ENCODE measurements at regions not wholly inside any gene's neighbourhood (a gene's known extent, or its start where the extent isn't known, plus 50 kb on each side); places are given as distances from the start of the nearest gene placed in this dataset.
A peak's percentile ranks its signal among the peaks of the same experiment; 100 is the strongest.

DNA sequence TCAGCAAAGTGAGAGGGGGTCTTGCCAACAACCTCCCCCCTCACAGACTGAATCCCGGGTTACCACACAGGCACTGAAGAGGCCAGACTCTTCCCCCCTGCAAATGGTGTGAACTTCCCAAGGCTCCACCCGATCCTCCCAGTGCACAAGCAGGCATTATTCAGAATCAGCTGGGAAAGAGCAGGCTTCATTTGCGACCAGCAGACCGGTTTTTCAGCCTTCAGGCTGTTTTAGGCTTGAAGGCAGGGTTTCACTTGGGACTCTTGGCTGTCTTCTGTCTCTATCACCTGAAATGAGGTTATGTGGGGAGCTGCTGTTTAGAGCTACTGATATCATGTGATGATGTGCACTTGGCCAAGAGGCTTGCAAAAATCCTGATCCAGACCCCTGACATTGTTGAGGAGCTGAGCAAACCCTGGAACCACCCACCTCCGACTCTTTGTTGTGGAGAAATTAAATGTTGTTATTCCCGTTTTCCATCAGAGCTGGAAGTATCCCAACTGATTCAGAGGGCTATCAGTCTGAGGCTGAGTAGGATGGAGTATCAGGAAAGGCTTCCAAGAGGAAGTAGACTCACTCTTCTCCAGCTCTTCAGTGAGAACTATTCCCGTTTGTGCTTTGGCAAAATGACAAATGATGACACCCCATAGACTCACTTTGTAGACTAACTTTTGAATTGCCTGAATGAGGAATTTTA lies 63.3 kb upstream of the ZFR start:
- TF ChIP-seq POLR2A (IDR thresholded peaks at IDR 0.05) (no peak), EP300 (IDR thresholded peaks at IDR 0.05) (no peak), POLR2AphosphoS5 (IDR thresholded peaks at IDR 0.05) (peak in 2 of 4 donors; percentile 26 to 31)
- TF ChIP-seq, protein P1, sequence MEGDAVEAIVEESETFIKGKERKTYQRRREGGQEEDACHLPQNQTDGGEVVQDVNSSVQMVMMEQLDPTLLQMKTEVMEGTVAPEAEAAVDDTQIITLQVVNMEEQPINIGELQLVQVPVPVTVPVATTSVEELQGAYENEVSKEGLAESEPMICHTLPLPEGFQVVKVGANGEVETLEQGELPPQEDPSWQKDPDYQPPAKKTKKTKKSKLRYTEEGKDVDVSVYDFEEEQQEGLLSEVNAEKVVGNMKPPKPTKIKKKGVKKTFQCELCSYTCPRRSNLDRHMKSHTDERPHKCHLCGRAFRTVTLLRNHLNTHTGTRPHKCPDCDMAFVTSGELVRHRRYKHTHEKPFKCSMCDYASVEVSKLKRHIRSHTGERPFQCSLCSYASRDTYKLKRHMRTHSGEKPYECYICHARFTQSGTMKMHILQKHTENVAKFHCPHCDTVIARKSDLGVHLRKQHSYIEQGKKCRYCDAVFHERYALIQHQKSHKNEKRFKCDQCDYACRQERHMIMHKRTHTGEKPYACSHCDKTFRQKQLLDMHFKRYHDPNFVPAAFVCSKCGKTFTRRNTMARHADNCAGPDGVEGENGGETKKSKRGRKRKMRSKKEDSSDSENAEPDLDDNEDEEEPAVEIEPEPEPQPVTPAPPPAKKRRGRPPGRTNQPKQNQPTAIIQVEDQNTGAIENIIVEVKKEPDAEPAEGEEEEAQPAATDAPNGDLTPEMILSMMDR (IDR thresholded peaks at IDR 0.05) = no peak

Data from sigmoid colon (tissue), 4 donors.